HG03460 (cell line): ENCODE measurements at regions not wholly inside any gene's neighbourhood (a gene's known extent, or its start where the extent isn't known, plus 50 kb on each side); places are given as distances from the start of the nearest gene placed in this dataset.

Experiments used
- ATAC-seq: cut with Tn5 transposase; IDR thresholded peaks from one replicate; pipeline ENCODE4 v1.9.1; 2021; ENCODE audit not compliant: unreplicated experiment

- no peak for ATAC-seq
Measured at GRCh38 chr14:89500303-89500702, 83.3 kb upstream of the FOXN3 start.

GRCh38 chr14:89498878-89499277 lies 81.8 kb upstream of the FOXN3 start:
- no peak for ATAC-seq

- ATAC-seq, result no peak
Measured at GRCh38 chr14:89495718-89496117, 78.7 kb upstream of the FOXN3 start.

- ATAC-seq, result peak; percentile 96
Measured at GRCh38 chr14:89493877-89494634, 77.0 kb upstream of the FOXN3 start.

GRCh38 chr14:89493406-89493805 lies 76.4 kb upstream of the FOXN3 start:
- no peak for ATAC-seq

GRCh38 chr14:89491711-89492381 lies 74.8 kb upstream of the FOXN3 start:
- no peak for ATAC-seq

- no peak for ATAC-seq
Measured at GRCh38 chr14:89490466-89490865, 73.4 kb upstream of the FOXN3 start.

- ATAC-seq, result no peak
Measured at GRCh38 chr14:89489761-89490437, 72.9 kb upstream of the FOXN3 start.

- no peak for ATAC-seq
Measured at GRCh38 chr14:89486961-89487360, 69.9 kb upstream of the FOXN3 start.

- no peak for ATAC-seq
Measured at GRCh38 chr14:89486505-89486904, 69.5 kb upstream of the FOXN3 start.

GRCh38 chr14:89485264-89485663 lies 68.2 kb upstream of the FOXN3 start:
- no peak for ATAC-seq

GRCh38 chr14:89484051-89484844 lies 67.2 kb upstream of the FOXN3 start:
- no peak for ATAC-seq

- no peak for ATAC-seq
Measured at GRCh38 chr14:89481196-89481595, 64.2 kb upstream of the FOXN3 start.

GRCh38 chr14:89480278-89480677 lies 63.2 kb upstream of the FOXN3 start:
- no peak for ATAC-seq

GRCh38 chr14:89479802-89480201 lies 62.8 kb upstream of the FOXN3 start:
- ATAC-seq, result no peak

- no peak for ATAC-seq
Measured at GRCh38 chr14:89477391-89477790, 60.4 kb upstream of the FOXN3 start.

GRCh38 chr14:89476354-89476896 lies 59.4 kb upstream of the FOXN3 start:
- ATAC-seq, result no peak

- ATAC-seq, result no peak
Measured at GRCh38 chr14:89474464-89474863, 57.4 kb upstream of the FOXN3 start.

GRCh38 chr14:89473989-89474388 lies 57.0 kb upstream of the FOXN3 start:
- no peak for ATAC-seq

GRCh38 chr14:89473569-89473968 lies 56.5 kb upstream of the FOXN3 start:
- ATAC-seq, result no peak

GRCh38 chr14:89470401-89470800 lies 53.4 kb upstream of the FOXN3 start:
- no peak for ATAC-seq
